SK-N-SH (cell line): ENCODE measurements at regions not wholly inside any gene's neighbourhood (a gene's known extent, or its start where the extent isn't known, plus 50 kb on each side); places are given as distances from the start of the nearest gene placed in this dataset.

Source experiments
- CTCF ChIA-PET: fragments of 300-600, 350-600 bp; formaldehyde crosslinking; extraction: SDS; loops from one replicate; lab custom pipeline; 2021; lab: Yijun Ruan, JAX
- POLR2A ChIA-PET: fragments of 350-600 bp; sonication (Branson Sonifier 250); formaldehyde crosslinking; extraction: SDS; loops from one replicate; lab custom pipeline; 2020; ENCODE audit warnings: antibody characterized with exemption, inconsistent platforms; lab: Yijun Ruan, JAX
- DNase-seq: peaks from one replicate; pipeline ENCODE4 v3.0.0; 2012
- H2AFZ ChIP-seq: fragments of 200-600 bp; sonication (generic); 2 replicates; pipeline ENCODE4 v1.8.1; 2016; ENCODE audit warnings: antibody characterized with exemption, mild to moderate bottlenecking, low read depth
- H3F3A ChIP-seq: fragments of 200-600 bp; sonication (generic); replicated peaks from 2 replicates; pipeline ENCODE3; 2016; ENCODE audit warnings: antibody characterized with exemption, mild to moderate bottlenecking; ENCODE audit not compliant: insufficient read depth
- H3K27ac ChIP-seq, 2 experiments: fragments of 200-500 bp in 1 of 2; fragments of 200-600 bp in 1 of 2; sonication (Bioruptor generic) in 1 of 2; sonication (generic), shearing (Covaris generic) in 1 of 2; 2 replicates each; pipeline versions ENCODE4 v1.5.1 to v1.6.1; 2014 to 2016; ENCODE audit warnings: low read depth in 2 of 2, inconsistent platforms in 1 of 2, low read length in 1 of 2, mild to moderate bottlenecking in 1 of 2, mixed read lengths in 1 of 2
- H3K27me3 ChIP-seq: fragments of 200-600 bp; sonication (generic), shearing (Covaris generic); 2 replicates; pipeline ENCODE4 v1.6.1; 2016; ENCODE audit warnings: mixed run types; ENCODE audit not compliant: insufficient read depth
- H3K36me3 ChIP-seq, 2 experiments: fragments of 200-500 bp in 1 of 2; fragments of 200-600 bp in 1 of 2; sonication (Bioruptor generic) in 1 of 2; sonication (generic) in 1 of 2; replicated peaks in 1 of 2; 2 replicates each; pipeline versions ENCODE3 to v1.5.1; 2014 to 2016; ENCODE audit warnings: low read length in 1 of 2, mild to moderate bottlenecking in 1 of 2; ENCODE audit not compliant: insufficient read depth in 2 of 2, control insufficient read depth in 1 of 2
- H3K4me1 ChIP-seq, 2 experiments: fragments of 200-500 bp in 1 of 2; fragments of 200-600 bp in 1 of 2; sonication (Bioruptor generic) in 1 of 2; sonication (generic), shearing (Covaris generic) in 1 of 2; 2 replicates each; pipeline versions ENCODE4 v1.5.1 to v1.6.1; 2014 to 2016; ENCODE audit warnings: low read depth in 1 of 2, low read length in 1 of 2, mixed run types in 1 of 2; ENCODE audit not compliant: insufficient read depth in 2 of 2, control insufficient read depth in 1 of 2
- H3K4me2 ChIP-seq: fragments of 200-600 bp; sonication (generic), shearing (Covaris generic); 2 replicates; pipeline ENCODE4 v1.6.1; 2017; ENCODE audit warnings: mixed run types
- H3K4me3 ChIP-seq, 2 experiments: fragments of 200-500 bp in 1 of 2; fragments of 200-600 bp in 1 of 2; sonication (Bioruptor generic) in 1 of 2; sonication (generic), shearing (Covaris generic) in 1 of 2; 2 replicates each; pipeline versions ENCODE4 v1.5.1 to v1.8.1; 2014 to 2016; ENCODE audit warnings: low read depth in 2 of 2, inconsistent platforms in 1 of 2, low read length in 1 of 2, mild to moderate bottlenecking in 1 of 2, mixed read lengths in 1 of 2, moderate library complexity in 1 of 2
- H3K79me2 ChIP-seq: fragments of 200-600 bp; sonication (generic); 2 replicates; pipeline ENCODE4 v1.8.1; 2017; ENCODE audit warnings: mild to moderate bottlenecking; ENCODE audit not compliant: insufficient read depth
- H3K9ac ChIP-seq: fragments of 200-600 bp; sonication (generic); 2 replicates; pipeline ENCODE4 v1.6.1; 2017; ENCODE audit warnings: mixed run types
- H3K9me2 ChIP-seq: fragments of 200-600 bp; sonication (generic); 2 replicates; pipeline ENCODE4 v1.6.1; 2017; ENCODE audit warnings: mixed run types
- H3K9me3 ChIP-seq: fragments of 200-600 bp; sonication (generic); 2 replicates; pipeline ENCODE4 v1.6.1; 2017; ENCODE audit warnings: mixed run types, mild to moderate bottlenecking, moderate library complexity
- H4K20me1 ChIP-seq: fragments of 200-600 bp; sonication (generic); 2 replicates; pipeline ENCODE4 v1.6.1; 2017; ENCODE audit warnings: mild to moderate bottlenecking, mixed run types; ENCODE audit not compliant: insufficient read depth
- CTCF ChIP-seq: fragments of 200-600 bp; sonication (generic); IDR thresholded peaks from 2 replicates; pipeline ENCODE4 v1.6.1; 2017; ENCODE audit warnings: antibody characterized with exemption, mild to moderate bottlenecking, moderate library complexity
- ELF1 ChIP-seq: IDR thresholded peaks from 2 replicates; pipeline ENCODE4 v1.4.0; 2012
- EP300 ChIP-seq, 2 experiments: IDR thresholded peaks; 2 replicates each; pipeline versions ENCODE4 v1.4.0 to v1.6.1; 2012; ENCODE audit warnings: borderline replicate concordance in 1 of 2, low read depth in 1 of 2, low read length in 1 of 2
- EZH2phosphoT487 ChIP-seq: fragments of 200-600 bp; sonication (generic); IDR thresholded peaks from 2 replicates; pipeline ENCODE4 v1.6.1; 2017; ENCODE audit warnings: low read depth, mixed run types, mild to moderate bottlenecking, antibody characterized with exemption, moderate library complexity, borderline replicate concordance
- FOXJ3 ChIP-seq: sonication (generic); formaldehyde crosslinking; IDR thresholded peaks from 2 replicates; pipeline ENCODE4 v1.5.1; 2020; ENCODE audit warnings: mild to moderate bottlenecking, missing genetic modification reagents
- FOXM1 ChIP-seq: IDR thresholded peaks from 2 replicates; pipeline ENCODE4 v1.4.0; 2012; ENCODE audit warnings: low read depth, mild to moderate bottlenecking
- GABPA ChIP-seq: IDR thresholded peaks from 2 replicates; pipeline ENCODE4 v1.4.0; 2012; ENCODE audit warnings: low read depth, mild to moderate bottlenecking
- GATA2 ChIP-seq: sonication (generic); formaldehyde crosslinking; IDR thresholded peaks from 2 replicates; pipeline ENCODE4 v1.5.0; 2020; ENCODE audit warnings: mild to moderate bottlenecking, missing genetic modification reagents
- JUND ChIP-seq: IDR thresholded peaks from 2 replicates; pipeline ENCODE4 v1.4.0; 2012
- MAX ChIP-seq: IDR thresholded peaks from 2 replicates; pipeline ENCODE4 v1.4.0; 2012; ENCODE audit warnings: low read depth
- NFIC ChIP-seq: IDR thresholded peaks from 2 replicates; pipeline ENCODE4 v1.4.0; 2012; ENCODE audit warnings: borderline replicate concordance
- PBX3 ChIP-seq: IDR thresholded peaks from 2 replicates; pipeline ENCODE4; 2012
- RAD21 ChIP-seq: IDR thresholded peaks from 2 replicates; pipeline ENCODE4 v1.6.1; 2012; ENCODE audit warnings: mild to moderate bottlenecking, low read length
- REST ChIP-seq: IDR thresholded peaks from 2 replicates; pipeline ENCODE4 v1.6.1; 2012; ENCODE audit warnings: mild to moderate bottlenecking, low read depth, low read length, moderate library complexity
- RFX5 ChIP-seq: IDR thresholded peaks from 2 replicates; pipeline ENCODE4 v1.6.1; 2012; ENCODE audit warnings: mild to moderate bottlenecking, improper control_type of control experiment, low read length
- RXRA ChIP-seq: IDR thresholded peaks from 2 replicates; pipeline ENCODE4 v1.4.0; 2012; ENCODE audit warnings: low read depth, mild to moderate bottlenecking, borderline replicate concordance
- SIN3A ChIP-seq: IDR thresholded peaks from 2 replicates; pipeline ENCODE4 v1.6.1; 2012; ENCODE audit warnings: low read depth, mild to moderate bottlenecking, low read length, moderate library complexity, borderline replicate concordance
- SMC3 ChIP-seq: IDR thresholded peaks from 2 replicates; pipeline ENCODE4 v1.6.1; 2012; ENCODE audit warnings: low read depth, low read length, improper control_type of control experiment
- YY1 ChIP-seq: IDR thresholded peaks from 2 replicates; pipeline ENCODE4 v1.4.0; 2012; ENCODE audit warnings: low read depth, mild to moderate bottlenecking
- WGBS: methylation state at CpG from one replicate; pipeline ENCODE4 v1.1.6; 2017; ENCODE audit warnings: low lambda C conversion rate; 5-methylcytosine and 5-hydroxymethylcytosine counted together

- H3F3A ChIP-seq = peaks cover 6% of the 10 kb centered on the region
- H3K27ac ChIP-seq = no peak overlapping the region
- H3K9me2 ChIP-seq = no peaks in the 10 kb centered on the region
- H3K4me1 ChIP-seq = peaks cover 0 to 3% of the 10 kb centered on the region in 2 experiments; a peak in 1 of 4 replicates
- H3K9me3 ChIP-seq = no peaks in the 10 kb centered on the region
- no peak for DNase-seq
- H3K4me3 ChIP-seq = no peak overlapping the region
- ChIA-PET POLR2A (no interaction called here), CTCF (no interaction called here)
- no peak for TF ChIP-seq FOXM1
- no peak for TF ChIP-seq RXRA
- no peak for TF ChIP-seq NFIC
- no peak for TF ChIP-seq PBX3
- no peak for TF ChIP-seq SIN3A
- TF ChIP-seq MAX = no peak
- TF ChIP-seq EZH2phosphoT487 = no peak
- no peak for TF ChIP-seq EP300 (IDR thresholded peaks at IDR 0.05; ENCODE audit: borderline replicate concordance in 1 of 2, low read depth in 1 of 2, low read length in 1 of 2)
- no peak for TF ChIP-seq REST
- no peak for TF ChIP-seq RFX5
- no peak for TF ChIP-seq FOXJ3 (CRISPR knock-in tag)
- TF ChIP-seq, all 33 proteins: peak for 0
- WGBS = 54% methylated on average over 3 of the region's 3 CpGs
- Histone ChIP-seq H3K4me2 (no peak overlapping the region), H3K9ac (no peak overlapping the region), H3K79me2 (no peaks in the 10 kb centered on the region), H2AFZ (no peak overlapping the region), H3K27me3 (no peaks in the 10 kb centered on the region), H3K36me3 (no peaks in the 10 kb centered on the region), H4K20me1 (no peaks in the 10 kb centered on the region)
Observed at GRCh38 chr20:17852323-17852722, 116.3 kb downstream of the SNX5 start.

- 87% methylated on average over 4 of the region's 4 CpGs for WGBS
- Histone ChIP-seq H4K20me1 (no peaks in the 10 kb centered on the region), H3K36me3 (no peaks in the 10 kb centered on the region), H3K27ac (no peak overlapping the region), H3K27me3 (no peaks in the 10 kb centered on the region), H3K4me2 (no peak overlapping the region), H3K4me3 (no peak overlapping the region), H3K79me2 (no peaks in the 10 kb centered on the region), H3K9ac (no peak overlapping the region), H3K9me3 (no peaks in the 10 kb centered on the region), H3K9me2 (no peaks in the 10 kb centered on the region), H3K4me1 (peaks cover 0 to 3% of the 10 kb centered on the region in 2 experiments; a peak in 1 of 4 replicates), H2AFZ (no peak overlapping the region), H3F3A (peaks cover 6% of the 10 kb centered on the region)
- TF ChIP-seq ELF1 (no peak), RAD21 (no peak), JUND (no peak), GATA2 (no peak), SMC3 (no peak), GABPA (no peak), CTCF (no peak), EZH2phosphoT487 (no peak), YY1 (no peak), EP300 (IDR thresholded peaks at IDR 0.05; ENCODE audit: borderline replicate concordance in 1 of 2, low read depth in 1 of 2, low read length in 1 of 2) (no peak)
- no peak for DNase-seq
- ChIA-PET CTCF (interaction anchor here (1.5 kb wide), 1 partner anchor 11 kb away, joined by 3 read pairs; no protein-coding TSS in a partner anchor), POLR2A (no interaction called here)
Observed at GRCh38 chr20:17850684-17851026, 117.9 kb downstream of the SNX5 start.
